GM18868 (cell line): ENCODE measurements at regions not wholly inside any gene's neighbourhood (a gene's known extent, or its start where the extent isn't known, plus 50 kb on each side); places are given as distances from the start of the nearest gene placed in this dataset.

Experiments used
- ATAC-seq: cut with Tn5 transposase; IDR thresholded peaks from one replicate; pipeline ENCODE4 v1.9.1; 2021; ENCODE audit warnings: mild to moderate bottlenecking, moderate library complexity; ENCODE audit not compliant: unreplicated experiment

DNA sequence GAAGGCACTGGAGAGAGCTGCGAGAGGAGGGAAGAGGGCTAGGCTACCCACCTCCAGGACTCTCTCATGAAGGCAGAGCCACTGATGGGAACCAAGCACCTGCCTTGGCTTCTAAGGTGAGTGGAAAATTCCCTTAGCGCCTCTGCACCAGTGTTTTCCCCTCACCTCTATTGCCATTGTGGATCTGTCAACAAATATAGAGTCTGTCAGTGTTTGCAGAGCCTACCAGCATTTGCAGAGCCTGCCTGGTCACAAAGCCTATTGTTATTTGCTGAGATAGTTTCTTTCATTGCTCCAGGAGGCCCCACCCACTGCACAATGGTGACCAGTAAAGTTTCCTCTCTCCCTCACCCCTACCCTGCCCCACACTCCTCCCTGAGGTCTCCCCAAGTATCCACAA lies 141.9 kb downstream of the MRPL14 start:
- no peak for ATAC-seq

DNA sequence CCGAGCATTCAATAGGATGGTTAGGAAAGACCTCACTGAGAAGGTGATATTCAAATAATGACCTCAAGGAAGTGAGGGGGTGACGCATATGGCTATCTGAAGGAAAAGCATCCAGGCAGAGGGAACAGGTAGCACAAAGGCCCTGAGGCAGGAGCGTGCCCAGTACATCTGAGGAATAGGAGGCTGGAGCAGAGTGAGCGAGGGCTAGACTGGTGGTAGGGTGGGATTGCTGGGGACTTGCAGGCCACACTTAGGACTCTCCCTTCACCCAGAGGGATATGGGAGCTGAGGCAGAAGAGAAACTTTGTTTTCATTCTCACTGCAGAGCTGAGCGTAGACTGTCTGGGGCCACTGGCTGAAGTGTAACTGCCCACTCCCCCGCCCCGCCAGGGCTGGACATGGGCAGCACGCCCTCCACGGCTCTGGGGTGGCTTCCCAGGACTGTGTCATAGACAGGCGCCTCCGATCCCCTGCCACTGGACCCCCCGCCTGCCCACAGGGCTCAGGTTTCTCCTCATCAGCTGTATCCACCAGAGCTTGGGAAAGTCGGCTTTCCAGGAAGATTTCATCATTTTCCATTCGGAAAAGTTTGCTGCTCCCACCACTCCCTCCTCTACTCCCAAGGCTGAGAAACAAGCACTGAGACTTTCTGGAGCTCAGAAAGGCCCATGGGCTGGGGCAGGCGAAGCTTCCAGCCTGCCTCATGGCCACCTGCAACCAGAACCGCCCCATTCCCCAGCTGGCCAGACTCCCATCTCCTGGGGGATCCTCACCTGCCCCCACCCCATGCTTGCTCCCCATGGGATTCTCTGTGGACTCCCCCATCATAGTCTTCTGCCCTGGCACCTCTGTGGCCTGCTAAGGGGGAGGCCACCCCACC lies 142.6 kb downstream of the MRPL14 start:
- ATAC-seq, result no peak

DNA sequence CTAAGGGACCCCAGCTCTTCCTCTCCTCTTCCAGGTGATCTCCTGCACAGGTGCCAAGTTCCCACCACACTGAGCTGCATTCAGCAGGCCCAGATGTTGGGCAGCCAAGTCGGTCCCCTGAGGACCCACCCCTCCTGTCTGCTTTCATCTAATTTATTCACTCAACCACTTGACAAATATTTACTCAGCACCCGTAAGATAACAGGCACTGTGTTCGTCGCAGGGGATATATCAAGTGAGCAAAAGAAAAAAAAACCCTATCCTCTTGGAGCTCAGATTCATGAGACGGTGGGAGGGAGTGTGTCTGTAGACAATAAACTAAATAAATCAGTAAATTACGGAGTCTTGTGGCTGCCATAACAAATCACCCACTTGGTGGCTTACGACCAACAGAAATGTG lies 143.6 kb downstream of the MRPL14 start:
- ATAC-seq, result no peak

- ATAC-seq, result no peak
These were observed 144.1 kb downstream of the MRPL14 start for GRCh38 chr6:43983191-43983590.

DNA sequence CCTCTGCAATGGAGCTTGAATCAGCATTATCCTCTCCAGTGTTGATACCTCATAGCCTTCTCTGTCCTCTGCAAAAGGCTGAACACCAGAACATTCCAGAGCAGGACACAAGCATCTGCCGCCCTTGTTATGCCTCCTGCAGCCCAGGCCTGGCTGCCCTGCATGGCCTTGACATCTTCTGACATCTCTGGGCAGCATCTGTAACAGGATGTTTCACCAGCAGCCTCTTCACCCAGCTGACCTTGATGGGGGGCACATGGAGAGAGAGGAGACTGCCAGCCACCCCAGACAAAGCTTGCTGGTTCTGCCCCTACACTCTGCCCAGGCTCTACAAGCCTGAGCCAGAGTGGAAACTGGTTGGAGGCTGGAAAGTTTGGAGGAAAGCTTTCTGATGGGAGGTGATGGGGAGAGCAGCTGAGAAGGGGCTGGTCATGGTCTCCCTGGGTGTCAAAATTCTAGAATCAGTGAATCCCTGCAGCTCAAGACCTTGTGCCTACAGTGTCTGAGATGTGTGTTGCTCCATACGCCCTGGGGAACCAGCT lies 145.1 kb downstream of the MRPL14 start:
- ATAC-seq, result no peak

DNA sequence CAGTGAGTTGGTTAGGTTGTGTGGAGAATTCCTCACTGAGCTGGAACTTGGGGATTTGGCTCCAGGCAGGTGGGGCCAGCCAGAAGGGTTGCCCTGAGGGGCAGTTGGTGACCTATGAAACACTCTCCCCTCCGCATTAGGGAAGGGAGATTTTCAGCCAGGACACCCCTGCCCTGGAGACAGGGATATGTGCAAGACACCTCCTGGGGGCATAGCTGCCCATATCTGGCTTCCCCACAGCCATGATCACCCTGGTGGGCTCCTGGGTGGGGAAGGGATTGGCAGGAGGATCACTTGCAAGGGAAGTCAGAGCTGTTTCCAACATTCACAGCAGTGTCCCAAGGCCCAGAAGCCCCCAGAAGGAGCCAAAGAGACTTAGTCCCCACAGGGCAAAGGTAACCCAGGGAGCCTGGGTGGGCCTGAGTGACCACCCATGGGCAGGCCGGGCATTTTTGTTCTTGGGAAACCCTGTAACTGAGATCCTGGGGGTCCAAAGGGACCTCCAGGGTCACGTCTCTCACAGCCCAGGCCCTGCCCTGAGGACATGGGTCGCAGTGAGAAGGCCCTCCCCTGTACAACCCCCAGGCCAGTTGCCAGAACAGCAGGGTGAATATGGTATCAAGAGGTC lies 145.8 kb downstream of the MRPL14 start:
- no peak for ATAC-seq

DNA sequence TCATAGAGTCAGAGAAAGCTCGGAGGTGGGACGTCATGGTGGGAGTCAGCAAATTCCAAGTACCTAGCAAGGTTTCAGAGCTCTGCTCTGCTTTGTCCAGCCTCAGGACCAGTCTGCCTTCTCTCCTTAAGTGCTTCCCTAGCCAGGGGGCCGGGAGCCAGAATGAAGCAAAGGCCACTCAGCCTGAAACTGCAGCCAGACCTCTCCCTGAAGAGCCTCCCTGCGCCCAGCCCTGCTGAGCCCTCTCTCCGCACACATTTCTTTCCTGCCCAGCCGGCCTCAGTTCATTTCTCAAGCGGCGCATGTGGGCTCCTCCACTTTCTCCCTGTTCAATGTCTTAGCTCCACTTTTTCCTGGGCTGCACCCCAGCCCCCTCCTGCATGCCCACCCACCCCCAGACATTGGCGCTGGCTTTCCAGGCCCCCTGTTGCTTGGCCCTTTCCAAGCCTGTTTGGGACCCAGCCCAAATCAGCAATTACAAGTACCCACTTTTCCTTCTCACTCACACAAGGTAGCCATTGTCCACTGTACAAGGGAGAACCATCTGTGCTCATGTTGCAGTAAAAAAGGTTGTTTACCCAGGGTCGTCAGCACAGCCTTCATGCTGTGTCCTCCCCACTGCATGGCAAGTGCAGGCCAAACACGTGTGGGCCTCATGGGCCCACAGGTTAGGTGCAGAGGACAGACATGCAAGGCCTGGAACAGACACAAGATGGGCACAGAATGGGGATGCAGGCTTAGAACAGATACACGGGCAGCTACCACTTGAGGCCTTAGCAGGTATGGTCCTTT lies 147.1 kb downstream of the MRPL14 start:
- ATAC-seq, result no peak

GRCh38 chr6:43979525-43979924 lies 147.7 kb downstream of the MRPL14 start:
- ATAC-seq, result no peak

- ATAC-seq, result no peak
These were observed 148.5 kb downstream of the MRPL14 start for GRCh38 chr6:43978473-43979346.

- peak; percentile 92 for ATAC-seq
These were observed 149.7 kb downstream of the MRPL14 start for GRCh38 chr6:43977404-43978111.

- ATAC-seq, result no peak
These were observed 150.4 kb downstream of the MRPL14 start for GRCh38 chr6:43976706-43977403.

DNA sequence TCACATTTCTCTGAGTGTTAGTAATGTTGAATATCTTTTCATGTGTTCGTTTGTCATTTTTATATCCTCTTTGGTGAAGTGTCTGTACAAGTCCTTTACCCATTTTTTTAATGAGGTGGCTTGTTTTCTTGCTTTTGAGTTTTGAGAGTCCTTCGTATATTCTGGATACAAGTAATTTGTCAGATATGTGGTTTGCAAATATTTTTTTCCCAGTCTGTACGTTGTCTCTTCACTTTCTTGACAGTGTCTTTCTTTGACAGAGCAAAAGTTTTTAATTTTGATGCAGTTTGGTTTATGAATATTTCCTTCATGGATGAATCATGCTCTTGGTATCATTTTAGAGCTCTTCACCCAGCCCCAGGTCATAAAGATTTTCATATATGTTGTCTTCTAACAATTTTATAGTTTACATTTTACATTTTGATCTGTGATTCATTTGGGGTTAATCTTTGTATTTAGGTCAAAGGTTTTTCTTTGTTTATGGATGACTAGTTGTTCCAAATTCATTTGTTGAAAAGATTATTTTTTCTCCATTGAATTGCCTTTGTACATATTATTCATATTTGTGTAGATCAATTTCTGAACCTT lies 152.5 kb downstream of the MRPL14 start:
- ATAC-seq, result no peak

GRCh38 chr6:43973357-43973756 lies 153.9 kb downstream of the MRPL14 start:
- ATAC-seq, result no peak

DNA sequence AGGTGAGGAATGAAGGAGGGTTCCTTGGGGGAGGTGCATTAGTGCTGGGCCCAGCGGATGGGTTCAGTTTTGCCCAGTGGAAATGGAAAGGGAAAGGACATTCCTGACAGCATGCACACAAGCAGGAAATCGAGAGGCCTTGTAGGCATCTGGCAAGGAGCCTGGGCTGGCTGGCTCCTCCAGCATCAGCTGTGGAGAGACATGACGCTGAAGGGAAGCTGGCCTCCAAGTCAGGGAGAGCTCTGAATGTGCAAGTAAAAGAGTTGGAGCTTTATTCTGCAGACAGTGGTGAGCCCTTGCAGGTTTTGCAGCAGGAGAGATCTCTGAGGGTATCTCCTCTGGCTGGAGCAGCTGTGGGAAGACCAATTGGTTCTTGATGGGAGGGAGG lies 154.3 kb downstream of the MRPL14 start:
- no peak for ATAC-seq

- no peak for ATAC-seq
These were observed 154.9 kb downstream of the MRPL14 start for GRCh38 chr6:43972179-43972912.

- no peak for ATAC-seq
These were observed 155.5 kb downstream of the MRPL14 start for GRCh38 chr6:43971776-43972126.

DNA sequence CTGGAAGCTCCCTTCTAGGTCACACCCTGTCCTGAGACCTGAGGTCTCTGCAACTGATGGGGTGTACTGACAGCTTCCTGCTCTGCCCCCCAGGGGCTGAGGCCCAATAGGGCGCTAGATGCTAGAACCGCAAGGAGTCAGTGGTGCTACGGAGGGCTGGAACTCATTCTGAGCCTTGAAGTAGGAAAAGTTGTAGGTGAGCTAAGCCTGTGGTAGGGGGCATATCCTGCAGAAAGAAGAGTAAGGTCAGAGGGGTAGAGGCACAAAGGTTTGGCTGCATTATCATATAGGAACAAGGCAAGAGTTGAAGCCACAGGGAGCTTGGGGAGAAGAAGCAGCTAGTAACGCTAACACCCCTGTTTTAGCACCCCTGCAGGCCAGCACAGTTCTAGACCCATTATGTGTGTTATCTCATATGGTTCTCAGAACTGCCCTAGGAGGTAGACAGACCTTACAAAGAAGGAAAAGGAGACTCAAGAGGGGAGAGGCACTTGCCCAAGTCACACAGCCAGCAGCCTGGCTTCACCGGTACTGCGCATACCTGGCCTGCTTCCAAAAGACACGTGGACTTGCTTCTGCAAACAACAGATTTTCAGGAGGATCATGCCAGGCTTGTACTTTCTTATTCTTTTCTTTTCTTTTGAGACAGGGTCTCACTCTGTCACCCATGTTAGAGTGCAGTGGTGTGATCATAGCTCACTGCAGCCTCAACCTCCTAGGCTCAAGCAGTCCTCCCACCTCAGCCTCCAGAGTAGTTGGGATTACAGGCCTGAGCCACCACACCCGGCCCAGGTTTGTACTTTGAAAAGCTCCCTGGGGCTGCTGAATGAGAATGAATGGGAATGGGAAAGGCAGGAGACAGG lies 156.1 kb downstream of the MRPL14 start:
- no peak for ATAC-seq
